Ammon's horn (tissue), 1 donor: ENCODE measurements at regions not wholly inside any gene's neighbourhood (a gene's known extent, or its start where the extent isn't known, plus 50 kb on each side); places are given as distances from the start of the nearest gene placed in this dataset.
"Not testable (repeated sequence)": the region's sequence is repeated elsewhere in the genome, so short reads cannot be mapped to it uniquely, and the experiment has no call there.

Experiments
- DNase-seq: peaks from one replicate; pipeline ENCODE4 v3.0.0-alpha.2; 2016; ENCODE audit warnings: low spot score

DNA sequence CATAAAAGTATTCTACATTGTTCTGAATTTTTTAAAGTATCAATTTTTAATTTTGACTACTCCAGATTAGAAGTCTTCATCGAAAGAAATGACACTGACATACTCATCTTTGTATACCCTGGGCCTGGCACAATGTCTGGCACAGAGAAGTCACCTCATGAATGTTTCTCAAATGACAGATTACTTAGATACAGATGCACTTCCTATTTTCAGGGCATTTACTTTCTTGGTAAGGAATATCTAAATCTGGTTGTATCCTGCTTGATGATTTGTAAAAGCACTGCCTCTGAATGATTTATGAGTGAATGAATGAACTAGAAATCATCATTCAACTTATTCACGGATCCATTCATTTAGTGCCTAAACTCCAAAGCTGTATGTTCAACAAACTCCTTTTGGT is 1784.7 kb downstream of the LRRC4C start:
- DNase-seq, result no peak

DNA sequence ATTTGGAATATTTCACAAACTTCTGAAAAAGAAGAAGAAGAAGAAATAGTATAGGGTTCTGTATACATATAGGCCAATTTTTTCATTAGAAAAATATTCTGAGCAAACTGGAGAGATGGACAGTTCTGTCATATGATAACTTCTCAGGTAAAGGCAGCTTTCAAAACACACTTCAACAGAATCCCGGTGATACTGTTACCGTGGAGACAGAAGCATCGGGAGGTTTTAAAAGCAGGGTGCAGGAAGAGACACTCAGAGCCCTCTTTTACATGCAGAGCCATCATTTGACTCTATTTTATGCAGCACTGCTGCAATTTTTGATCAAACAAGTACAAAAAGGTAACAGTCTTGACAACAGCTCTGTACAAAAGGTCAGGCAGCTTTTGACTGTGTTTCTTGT is 1785.4 kb downstream of the LRRC4C start:
- no peak for DNase-seq

DNA sequence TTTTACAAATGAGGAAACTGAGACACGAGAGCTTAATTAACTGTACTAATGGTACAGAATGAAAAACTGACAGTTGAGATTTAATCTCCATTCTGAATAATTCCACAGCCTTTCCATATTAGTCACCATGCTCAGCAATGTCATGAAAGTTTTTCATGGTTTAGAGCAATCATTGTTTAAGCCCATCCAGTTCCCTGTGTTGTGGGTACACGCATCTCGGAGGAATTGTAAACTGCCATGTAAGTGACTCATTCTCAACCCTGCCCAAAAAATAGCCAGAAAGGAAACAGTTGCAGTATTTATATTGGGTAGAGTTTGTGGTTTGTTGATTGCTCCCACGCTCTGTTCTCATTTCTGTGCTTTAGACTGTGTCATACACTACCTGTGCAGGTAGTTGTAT is 1790.8 kb downstream of the LRRC4C start:
- no peak for DNase-seq

DNA sequence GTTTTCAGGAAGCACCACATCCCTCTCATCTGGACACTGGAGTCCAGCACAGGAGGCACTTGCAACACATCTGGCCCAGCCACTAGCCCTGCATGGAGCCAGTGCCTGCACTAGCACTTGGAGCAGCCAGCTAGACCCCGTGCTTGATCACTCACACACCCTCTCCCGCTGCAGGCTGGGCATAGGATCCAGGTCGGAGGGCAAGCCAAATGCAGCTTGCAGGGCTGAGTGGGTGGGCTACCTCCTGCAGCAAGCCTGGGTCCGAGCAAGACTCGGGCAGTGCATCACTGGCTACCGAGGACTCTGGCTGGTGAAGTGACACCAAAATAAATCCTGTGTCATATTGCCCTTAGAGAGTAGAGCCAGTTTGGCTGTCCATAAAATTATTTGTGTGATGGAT is 1795.4 kb downstream of the LRRC4C start:
- no peak for DNase-seq

DNA sequence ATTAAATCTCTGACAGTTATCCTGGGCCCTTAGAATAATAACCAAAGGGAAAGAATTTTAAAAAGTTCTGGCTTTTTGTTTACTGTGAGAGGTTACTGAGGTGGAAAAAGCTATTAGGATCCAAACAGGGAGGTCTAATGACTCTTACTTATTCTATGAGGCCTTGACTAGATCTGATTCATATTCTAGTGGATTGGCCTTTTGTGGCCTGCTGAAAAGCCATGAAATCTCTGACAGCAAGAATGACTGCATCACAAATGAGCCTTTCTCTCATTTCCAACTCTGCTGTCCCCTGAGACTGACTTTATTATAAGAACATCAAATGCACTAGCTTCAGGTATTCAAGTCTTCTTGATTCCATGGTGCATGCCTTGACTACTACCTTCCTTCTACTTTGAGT is 1797.6 kb downstream of the LRRC4C start:
- DNase-seq, result no peak

DNA sequence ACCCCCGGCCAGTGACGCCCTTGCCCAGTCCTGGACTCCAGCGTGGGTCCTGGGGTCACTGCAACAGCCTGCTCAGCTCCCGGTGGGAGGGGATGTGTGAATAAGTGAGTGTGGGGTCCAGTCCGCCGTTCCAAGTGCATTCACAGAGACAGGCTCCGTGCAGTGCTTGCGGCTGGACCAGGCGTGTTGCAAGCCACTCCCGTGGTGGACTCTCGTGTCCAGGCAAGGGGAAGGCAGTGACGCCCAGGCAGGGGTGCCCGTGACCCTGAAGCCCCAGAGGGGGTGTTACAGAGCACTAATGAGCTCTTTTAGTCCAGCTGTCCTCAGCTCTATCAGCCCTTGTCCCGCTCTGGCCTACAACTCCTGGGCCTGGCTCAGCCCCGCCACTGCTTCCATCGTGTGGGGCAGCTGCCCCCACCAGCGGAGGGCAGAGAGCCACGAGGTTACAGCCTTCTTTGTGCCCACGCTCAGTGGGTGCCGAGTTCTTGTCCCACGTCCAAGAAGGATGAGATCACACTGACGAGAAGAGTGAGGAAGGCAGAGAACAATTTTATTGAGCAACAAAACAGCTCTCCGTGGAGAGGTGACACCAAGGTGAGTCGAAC is 1807.5 kb downstream of the LRRC4C start:
- no peak for DNase-seq

DNA sequence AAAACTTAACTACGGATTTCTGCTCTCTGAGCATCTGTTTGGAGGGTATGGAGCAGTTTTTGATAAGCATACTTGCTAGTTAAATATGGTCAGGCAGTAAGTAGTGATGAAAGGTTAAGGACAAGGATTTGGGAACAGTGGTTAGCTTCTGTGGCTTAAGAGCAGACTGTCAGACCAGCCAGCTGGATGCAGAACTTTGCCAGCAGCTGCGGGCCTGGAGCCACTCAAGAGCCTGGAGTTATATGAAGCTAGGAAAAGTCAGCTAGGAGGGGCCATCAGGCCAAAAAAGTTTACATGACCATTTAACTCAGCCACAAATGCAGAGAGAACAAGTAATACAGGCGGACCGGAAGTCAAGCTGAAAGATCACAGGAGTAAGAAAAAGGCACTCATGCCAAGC is 1817.7 kb downstream of the LRRC4C start:
- no peak for DNase-seq

DNA sequence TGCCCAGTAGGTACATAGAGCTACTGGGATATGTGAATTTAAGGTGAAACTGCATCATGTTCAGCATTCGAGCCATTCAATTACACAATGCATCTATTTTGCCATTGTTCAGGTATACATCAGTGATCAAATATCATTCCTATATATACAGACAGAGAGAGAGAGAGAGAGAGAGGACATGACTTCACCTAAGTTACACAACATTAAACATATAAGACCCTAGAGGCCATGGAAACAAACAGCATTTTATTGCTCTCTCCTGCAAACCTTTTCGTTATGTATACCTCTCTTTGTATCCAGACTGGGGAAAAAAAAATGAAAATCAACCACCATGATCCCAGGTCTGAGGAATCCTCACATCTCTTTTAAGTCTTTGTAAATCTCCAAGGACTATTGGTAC is 1829.1 kb downstream of the LRRC4C start:
- no peak for DNase-seq

DNA sequence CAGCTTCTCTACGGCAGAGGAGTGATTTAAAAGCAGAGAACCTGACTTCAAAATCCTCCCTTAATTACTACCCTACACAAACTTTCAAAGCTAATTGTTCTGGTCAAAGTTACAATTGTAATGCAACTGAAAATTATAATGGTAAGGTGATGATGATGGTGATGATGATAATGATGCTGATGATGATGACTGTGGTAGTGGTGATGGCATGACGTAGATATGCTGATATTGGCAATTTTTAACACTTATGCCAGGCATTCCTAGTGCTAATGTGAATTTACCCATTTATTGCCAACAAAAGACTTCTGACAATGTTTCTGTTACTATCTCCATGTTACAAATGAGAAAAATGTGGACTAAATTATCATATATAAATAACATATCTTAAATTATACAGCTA is 1831.1 kb downstream of the LRRC4C start:
- no peak for DNase-seq

DNA sequence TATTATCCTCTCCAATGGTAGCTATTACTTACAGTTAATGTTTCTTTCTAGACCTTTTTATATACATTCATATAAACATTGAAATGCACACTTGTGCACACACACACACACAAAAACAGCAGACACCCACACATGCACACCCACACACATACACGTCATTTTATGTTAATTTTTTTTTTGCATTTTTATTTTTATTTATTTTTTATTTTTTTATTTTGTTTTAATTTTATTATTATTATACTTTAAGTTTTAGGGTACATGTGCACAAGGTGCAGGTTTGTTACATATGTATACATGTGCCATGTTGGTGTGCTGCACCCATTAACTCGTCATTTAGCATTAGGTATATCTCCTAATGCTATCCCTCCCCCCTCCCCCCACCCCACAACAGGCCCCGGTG is 1839.1 kb downstream of the LRRC4C start:
- not testable (repeated sequence) for DNase-seq

DNA sequence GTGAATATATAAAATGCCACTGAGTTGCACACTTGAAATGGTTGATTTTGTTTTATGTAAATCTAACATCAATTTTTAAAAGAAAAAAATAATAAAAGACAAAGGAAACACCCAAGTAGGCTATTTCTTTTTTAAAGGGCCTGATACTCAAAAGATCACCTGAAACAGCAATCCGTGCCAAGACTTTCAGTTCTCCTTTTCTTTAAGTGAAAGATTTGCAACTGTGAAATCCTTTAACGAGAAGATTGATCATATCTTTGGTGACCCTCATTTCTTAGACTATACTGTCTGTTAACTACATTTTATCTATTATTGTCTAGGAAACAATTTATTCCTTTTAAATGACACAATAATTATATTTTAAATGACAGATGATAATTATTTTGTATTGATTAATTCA is 1841.5 kb downstream of the LRRC4C start:
- no peak for DNase-seq

DNA sequence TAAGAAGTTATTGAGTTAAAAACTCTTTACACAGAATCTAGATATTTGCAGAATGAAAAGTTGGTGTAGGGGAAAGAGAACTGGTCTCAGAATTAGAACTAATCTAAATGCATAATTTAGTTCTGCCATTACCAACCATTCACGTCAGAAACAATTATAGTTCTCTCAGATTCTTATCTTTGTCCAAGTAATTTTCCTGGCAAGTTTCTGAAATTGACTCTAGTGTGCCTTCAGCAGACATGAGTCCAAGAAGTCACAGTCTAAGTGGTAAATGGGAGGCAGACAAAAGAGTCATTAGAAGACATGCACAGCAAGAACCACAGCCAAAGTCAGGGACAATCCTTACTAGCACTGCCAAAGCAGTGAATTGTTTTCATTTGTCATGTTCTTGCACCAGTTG is 1870.1 kb downstream of the LRRC4C start:
- no peak for DNase-seq

DNA sequence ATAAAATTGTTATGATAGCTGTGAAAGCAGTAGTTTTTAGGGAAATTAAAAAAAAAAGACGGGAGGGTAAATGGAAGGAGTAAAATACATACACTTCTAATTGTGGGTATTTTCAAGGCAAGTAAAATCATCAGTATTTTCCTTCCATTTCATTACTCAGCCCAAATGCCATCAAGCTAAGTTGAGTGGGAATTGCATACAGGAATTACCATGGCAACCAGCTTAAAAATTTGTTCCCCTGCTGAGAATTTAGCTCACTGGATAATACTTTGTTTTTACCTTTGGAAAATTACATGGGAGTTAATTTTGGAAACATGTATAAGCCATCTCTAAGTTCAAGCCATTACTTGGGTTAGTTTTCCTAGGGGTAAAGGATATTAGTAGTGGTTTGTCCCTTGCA is 1873.4 kb downstream of the LRRC4C start:
- DNase-seq, result peak; percentile 27

DNA sequence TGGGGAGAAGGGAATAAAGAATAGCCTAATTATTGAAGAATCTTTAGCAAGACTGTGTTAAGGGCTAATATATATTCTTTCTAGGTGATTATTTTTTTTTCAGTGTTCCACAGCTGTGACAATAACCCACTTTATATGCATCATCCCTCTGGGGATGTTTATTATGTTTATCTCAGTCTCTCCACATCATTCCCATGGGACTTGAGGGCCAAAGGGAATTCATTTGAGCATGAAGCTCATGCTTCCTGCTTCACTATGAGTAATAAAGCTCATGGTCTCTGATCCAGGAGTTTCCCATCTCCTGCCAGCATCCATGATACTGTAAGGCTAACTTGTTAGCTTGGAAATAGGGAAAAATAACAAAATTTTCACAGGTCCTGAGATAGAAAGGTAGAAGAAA is 1888.4 kb downstream of the LRRC4C start:
- no peak for DNase-seq

DNA sequence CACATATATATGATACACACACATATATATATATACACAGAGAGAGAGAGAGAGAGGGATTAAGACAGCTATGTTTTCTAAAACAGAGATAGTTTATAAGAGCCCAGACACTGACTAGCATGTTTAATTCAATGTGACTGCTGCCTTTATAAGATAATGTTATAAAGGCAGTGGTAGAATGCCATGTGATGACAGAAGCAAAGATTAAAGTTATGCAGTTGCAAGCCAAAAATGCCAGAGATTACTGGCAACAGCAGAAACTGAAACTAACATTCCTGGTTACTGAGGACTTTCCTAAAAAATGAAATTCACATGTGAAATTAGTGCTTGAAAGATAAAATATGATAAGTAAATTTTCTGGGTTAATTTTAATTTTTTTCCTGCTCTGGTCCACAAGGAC is 1888.9 kb downstream of the LRRC4C start:
- no peak for DNase-seq

DNA sequence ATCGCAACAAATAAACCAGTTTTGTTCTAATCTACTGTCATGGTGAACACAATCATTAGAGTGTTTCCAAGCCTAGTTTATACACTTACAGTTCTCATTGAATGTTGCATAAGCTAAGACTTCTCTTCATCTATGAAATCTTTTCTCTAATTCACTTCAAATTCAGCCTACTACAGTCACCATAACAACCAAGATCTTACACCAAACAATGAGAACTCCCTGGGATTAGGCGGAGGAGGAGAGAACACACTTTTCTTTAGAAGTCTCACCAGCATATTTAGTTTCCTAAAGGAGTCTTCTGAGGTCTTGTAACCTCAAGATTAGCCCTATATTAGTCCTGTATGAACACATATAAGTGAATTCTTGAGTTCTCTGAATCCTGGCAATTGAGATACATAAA is 1889.7 kb downstream of the LRRC4C start:
- peak; percentile 14 for DNase-seq

DNA sequence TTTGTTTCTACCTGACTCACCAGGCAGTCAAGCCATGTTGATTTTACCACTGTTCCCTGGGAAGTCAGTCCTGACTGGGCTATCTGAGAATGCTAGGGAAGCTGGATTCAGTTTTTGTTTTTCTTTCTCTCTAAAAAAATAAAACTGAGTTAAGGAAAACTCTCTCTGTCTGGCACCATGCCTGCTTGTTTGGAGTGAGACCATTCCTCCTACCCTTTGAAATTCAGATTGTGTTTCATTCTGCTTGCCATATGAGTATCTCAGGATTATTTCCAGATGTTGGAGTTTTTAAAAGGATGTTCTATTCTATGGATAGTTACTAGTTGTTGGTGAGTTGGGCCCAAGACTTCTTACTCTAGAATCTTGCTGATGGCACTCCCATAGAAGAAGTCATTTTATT is 1917.0 kb downstream of the LRRC4C start:
- no peak for DNase-seq

DNA sequence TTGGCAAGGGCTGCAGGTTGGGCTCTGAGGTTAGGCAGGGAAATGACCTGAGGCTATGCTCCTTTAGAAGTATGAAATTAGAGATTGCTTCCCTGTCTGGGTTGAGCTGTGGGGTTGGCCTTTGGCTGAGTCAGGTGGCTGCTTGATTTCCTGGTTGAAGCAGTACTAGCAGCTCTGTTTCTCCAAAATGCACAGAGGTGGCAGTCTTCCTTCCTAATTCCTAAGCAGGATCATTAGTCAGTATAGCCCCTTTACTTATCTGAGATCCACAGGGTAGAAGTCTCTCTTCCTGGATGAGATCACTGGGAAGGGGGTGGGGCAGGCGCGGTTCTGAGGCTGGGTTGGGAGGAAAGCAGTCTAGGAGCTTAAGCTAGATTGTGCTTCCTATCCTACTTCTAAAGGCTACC is 1917.5 kb downstream of the LRRC4C start:
- DNase-seq, result no peak

DNA sequence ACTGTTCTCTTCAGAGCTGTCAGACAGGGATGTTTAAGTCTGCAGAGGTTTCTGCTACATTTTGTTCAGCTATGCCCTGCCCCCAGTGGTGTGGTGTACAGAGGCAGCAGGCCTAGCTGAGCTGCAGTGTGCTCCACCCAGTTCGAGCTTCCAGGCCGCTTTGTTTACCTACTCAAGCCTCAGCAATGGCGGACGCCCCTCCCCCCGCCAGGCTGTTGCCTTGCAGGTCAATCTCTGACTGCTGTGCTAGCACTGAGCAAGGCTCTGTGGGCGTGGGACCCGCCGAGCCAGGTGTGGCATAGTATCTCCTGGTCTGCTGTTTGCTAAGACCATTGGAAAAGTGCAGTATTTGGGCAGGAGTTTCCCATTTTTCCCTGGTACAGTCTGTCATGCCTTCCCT is 1923.1 kb downstream of the LRRC4C start:
- DNase-seq, result not testable (repeated sequence)
